Esophagus muscularis mucosa (tissue), 4 donors: ENCODE measurements at regions not wholly inside any gene's neighbourhood (a gene's known extent, or its start where the extent isn't known, plus 50 kb on each side); places are given as distances from the start of the nearest gene placed in this dataset.

Source experiments
- EP300 ChIP-seq: sonication (generic); formaldehyde crosslinking; IDR thresholded peaks from one replicate; pipeline ENCODE4 v1.6.1; 2017; ENCODE audit warnings: antibody characterized with exemption
- POLR2AphosphoS5 ChIP-seq, 2 donors: sonication (generic); formaldehyde crosslinking; IDR thresholded peaks; one replicate each; pipeline ENCODE4 v1.6.1; 2017; ENCODE audit warnings: antibody characterized with exemption in 2 of 2
- TF ChIP-seq, protein P1 (sequence below), 3 experiments: fragments of 200-600 bp in 2 of 3; fragments of 450-650 bp in 1 of 3; sonication (generic) in 2 of 3; IDR thresholded peaks; one replicate each; pipeline ENCODE4 v1.5.1; 2017 to 2019; ENCODE audit warnings: antibody characterized with exemption in 3 of 3, mild to moderate bottlenecking in 2 of 3, moderate library complexity in 1 of 3

GRCh38 chr5:78716206-78716605, 67.6 kb upstream of the LHFPL2 start:
- TF ChIP-seq POLR2AphosphoS5 (IDR thresholded peaks at IDR 0.05) (no peak), EP300 (no peak)
- TF ChIP-seq, protein P1, sequence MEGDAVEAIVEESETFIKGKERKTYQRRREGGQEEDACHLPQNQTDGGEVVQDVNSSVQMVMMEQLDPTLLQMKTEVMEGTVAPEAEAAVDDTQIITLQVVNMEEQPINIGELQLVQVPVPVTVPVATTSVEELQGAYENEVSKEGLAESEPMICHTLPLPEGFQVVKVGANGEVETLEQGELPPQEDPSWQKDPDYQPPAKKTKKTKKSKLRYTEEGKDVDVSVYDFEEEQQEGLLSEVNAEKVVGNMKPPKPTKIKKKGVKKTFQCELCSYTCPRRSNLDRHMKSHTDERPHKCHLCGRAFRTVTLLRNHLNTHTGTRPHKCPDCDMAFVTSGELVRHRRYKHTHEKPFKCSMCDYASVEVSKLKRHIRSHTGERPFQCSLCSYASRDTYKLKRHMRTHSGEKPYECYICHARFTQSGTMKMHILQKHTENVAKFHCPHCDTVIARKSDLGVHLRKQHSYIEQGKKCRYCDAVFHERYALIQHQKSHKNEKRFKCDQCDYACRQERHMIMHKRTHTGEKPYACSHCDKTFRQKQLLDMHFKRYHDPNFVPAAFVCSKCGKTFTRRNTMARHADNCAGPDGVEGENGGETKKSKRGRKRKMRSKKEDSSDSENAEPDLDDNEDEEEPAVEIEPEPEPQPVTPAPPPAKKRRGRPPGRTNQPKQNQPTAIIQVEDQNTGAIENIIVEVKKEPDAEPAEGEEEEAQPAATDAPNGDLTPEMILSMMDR (IDR thresholded peaks at IDR 0.05) = no peak
